ENCODE measurements at regions not wholly inside any gene's neighbourhood (a gene's known extent, or its start where the extent isn't known, plus 50 kb on each side); places are given as distances from the start of the nearest gene placed in this dataset.

DNA sequence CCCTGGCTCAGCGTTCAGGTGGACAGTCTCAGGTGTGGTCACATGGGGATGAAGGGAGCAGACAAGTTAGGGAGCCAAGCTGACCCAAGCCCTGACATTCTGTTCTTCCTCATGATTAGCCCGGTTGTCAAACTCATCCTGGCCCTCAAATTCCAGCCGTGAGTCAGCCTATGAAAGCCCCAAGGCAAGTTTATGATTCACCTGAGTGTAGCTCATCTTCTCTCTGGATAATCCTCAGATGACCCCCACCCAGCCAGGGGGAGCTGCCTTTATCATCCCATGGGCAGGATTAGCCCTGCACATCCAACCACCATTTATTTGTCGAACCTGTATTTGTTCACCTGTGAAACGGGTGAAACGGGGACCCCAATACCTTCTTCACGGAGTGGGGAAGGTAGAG lies 161.9 kb downstream of the DHX35 start:
- TF ChIP-seq CTCF (IDR thresholded peaks at IDR 0.05; ENCODE audit: low read length) = no peak
- TF ChIP-seq EZH2 (IDR thresholded peaks at IDR 0.05; ENCODE audit: borderline replicate concordance, low read length) = no peak
